CD4-positive, alpha-beta T cell treated with Interferon gamma for 1 hour (primary cell): ENCODE measurements at regions not wholly inside any gene's neighbourhood (a gene's known extent, or its start where the extent isn't known, plus 50 kb on each side); places are given as distances from the start of the nearest gene placed in this dataset.
"Not testable (repeated sequence)": the region's sequence is repeated elsewhere in the genome, so short reads cannot be mapped to it uniquely, and the experiment has no call there.

Source experiments
- DNase-seq: peaks from one replicate; pipeline ENCODE4 v3.0.0-alpha.2; 2020

GRCh38 chr12:33703221-33703620 lies 263.6 kb upstream of the SYT10 start:
- DNase-seq, result no peak

GRCh38 chr12:33706927-33707326 lies 267.3 kb upstream of the SYT10 start:
- DNase-seq, result no peak

- DNase-seq, result no peak
Observed at GRCh38 chr12:33708935-33709334, 269.3 kb upstream of the SYT10 start.

- no peak for DNase-seq
Observed at GRCh38 chr12:33710548-33710947, 270.9 kb upstream of the SYT10 start.

GRCh38 chr12:33718631-33719030 lies 279.0 kb upstream of the SYT10 start:
- no peak for DNase-seq

- no peak for DNase-seq
Observed at GRCh38 chr12:33721561-33721960, 281.9 kb upstream of the SYT10 start.

GRCh38 chr12:33724867-33725266 lies 285.2 kb upstream of the SYT10 start:
- DNase-seq, result no peak

- no peak for DNase-seq
Observed at GRCh38 chr12:33734871-33735270, 287.4 kb upstream of the ALG10 start.

GRCh38 chr12:33752854-33753253 lies 269.4 kb upstream of the ALG10 start:
- no peak for DNase-seq

GRCh38 chr12:33757701-33758100 lies 264.6 kb upstream of the ALG10 start:
- DNase-seq, result no peak

- no peak for DNase-seq
Observed at GRCh38 chr12:33759279-33759678, 263.0 kb upstream of the ALG10 start.

GRCh38 chr12:33763331-33763730 lies 259.0 kb upstream of the ALG10 start:
- no peak for DNase-seq

- DNase-seq, result no peak
Observed at GRCh38 chr12:33770652-33771051, 251.6 kb upstream of the ALG10 start.

GRCh38 chr12:33771889-33772288 lies 250.4 kb upstream of the ALG10 start:
- no peak for DNase-seq

- not testable (repeated sequence) for DNase-seq
Observed at GRCh38 chr12:33773091-33773490, 249.2 kb upstream of the ALG10 start.

GRCh38 chr12:33786532-33786931 lies 235.8 kb upstream of the ALG10 start:
- DNase-seq, result no peak

- no peak for DNase-seq
Observed at GRCh38 chr12:33794954-33795353, 227.3 kb upstream of the ALG10 start.

GRCh38 chr12:33795536-33795935 lies 226.8 kb upstream of the ALG10 start:
- DNase-seq, result no peak

- DNase-seq, result no peak
Observed at GRCh38 chr12:33813536-33813935, 208.8 kb upstream of the ALG10 start.

- DNase-seq, result no peak
Observed at GRCh38 chr12:33817713-33818112, 204.6 kb upstream of the ALG10 start.

- no peak for DNase-seq
Observed at GRCh38 chr12:33818313-33818712, 204.0 kb upstream of the ALG10 start.

- no peak for DNase-seq
Observed at GRCh38 chr12:33825442-33825841, 196.9 kb upstream of the ALG10 start.

- no peak for DNase-seq
Observed at GRCh38 chr12:33825986-33826602, 196.2 kb upstream of the ALG10 start.

GRCh38 chr12:33828326-33828725 lies 194.0 kb upstream of the ALG10 start:
- no peak for DNase-seq

GRCh38 chr12:33830070-33830469 lies 192.2 kb upstream of the ALG10 start:
- DNase-seq, result no peak

GRCh38 chr12:33832900-33833299 lies 189.4 kb upstream of the ALG10 start:
- no peak for DNase-seq
